ENCODE measurements at regions not wholly inside any gene's neighbourhood (a gene's known extent, or its start where the extent isn't known, plus 50 kb on each side); places are given as distances from the start of the nearest gene placed in this dataset.

- TF ChIP-seq CTCF (optimal IDR thresholded peaks at IDR 0.05 in 1 of 3, IDR thresholded peaks at IDR 0.05 in 1 of 3, conservative IDR thresholded peaks at IDR 0.05 in 1 of 3; ENCODE audit: extremely low read depth in 1 of 3, insufficient read depth in 2 of 3, low read length in 3 of 3) = no peak
- no peak for TF ChIP-seq EZH2 (IDR thresholded peaks at IDR 0.05; ENCODE audit: low read length)
Observed at GRCh38 chr10:62461120-62461519, 87.0 kb downstream of the ZNF365 start.
